Activated T-helper 2 cell treated with anti-CD3 and anti-CD28 coated beads, Interferon-gamma antibody, Interleukin-2, Interleukin-4, amounts not matched to agents 10 μg/mL and 5 μg/mL and 100 μg/mL, durations not matched to agents 14 hours and 24 hours and 36 hours (primary cell): ENCODE measurements at regions not wholly inside any gene's neighbourhood (a gene's known extent, or its start where the extent isn't known, plus 50 kb on each side); places are given as distances from the start of the nearest gene placed in this dataset.
"Not testable (repeated sequence)": the region's sequence is repeated elsewhere in the genome, so short reads cannot be mapped to it uniquely, and the experiment has no call there.

Experiments
- DNase-seq: peaks from one replicate; pipeline ENCODE4 v3.0.0; 2021; ENCODE audit warnings: low spot score
- H3K27ac Mint-ChIP-seq: one replicate; pipeline ENCODE4 v1.8.0; 2021; ENCODE audit warnings: mixed read lengths
- H3K27me3 Mint-ChIP-seq: one replicate; pipeline ENCODE4 v1.8.0; 2021; ENCODE audit warnings: low read depth, mixed read lengths
- H3K36me3 Mint-ChIP-seq: one replicate; pipeline ENCODE4 v1.8.0; 2021; ENCODE audit warnings: low read depth, mixed read lengths
- H3K4me1 Mint-ChIP-seq: one replicate; pipeline ENCODE4 v1.8.0; 2021; ENCODE audit warnings: low read depth, mixed read lengths
- H3K4me3 Mint-ChIP-seq: one replicate; pipeline ENCODE4 v1.8.0; 2021; ENCODE audit warnings: low read depth, mild to moderate bottlenecking, moderate library complexity, mixed read lengths
- H3K9me3 Mint-ChIP-seq: one replicate; pipeline ENCODE4 v1.8.0; 2021; ENCODE audit warnings: mixed read lengths
- intact Hi-C: fragments of 100-400 bp; cut with micrococcal nuclease; formaldehyde crosslinking; loops from one replicate; pipeline ENCODE4 v1.15.1; 2023

- H3K36me3 Mint-ChIP-seq, DNase-seq, H3K4me1 Mint-ChIP-seq, H3K9me3 Mint-ChIP-seq, intact Hi-C loops, H3K27me3 Mint-ChIP-seq, H3K4me3 Mint-ChIP-seq, H3K27ac Mint-ChIP-seq: not testable (repeated sequence)
These were observed 142.5 kb upstream of the PTPN20 start for GRCh38 chr10:46768515-46769291.

- H3K36me3 Mint-ChIP-seq = not testable (repeated sequence)
These were observed 137.9 kb upstream of the PTPN20 start for GRCh38 chr10:46773178-46773896.

DNA sequence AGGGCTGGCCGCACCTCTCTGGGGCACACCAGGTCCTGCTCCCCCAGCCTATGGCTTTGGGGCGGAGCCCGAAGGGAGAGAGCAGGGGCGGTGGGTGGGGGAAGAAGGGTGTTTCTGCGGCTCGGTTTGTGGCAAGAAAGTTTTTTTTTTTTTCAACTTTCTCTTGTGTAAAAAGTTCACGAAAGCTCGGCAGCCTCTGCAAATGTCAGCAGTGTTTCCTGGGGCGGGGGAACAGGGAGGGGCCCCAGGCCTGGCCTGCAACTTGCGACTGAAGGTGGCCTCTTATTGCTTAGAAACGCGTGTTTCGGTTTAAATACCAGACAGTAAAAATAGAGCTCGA lies 137.4 kb upstream of the PTPN20 start:
- peak; percentile 59 for DNase-seq
- not testable (repeated sequence) for H3K9me3 Mint-ChIP-seq

More at GRCh38 chr10:46773178-46773896, 137.9 kb upstream of the PTPN20 start:
- intact Hi-C loops, H3K27me3 Mint-ChIP-seq, H3K4me3 Mint-ChIP-seq, DNase-seq, H3K9me3 Mint-ChIP-seq, H3K4me1 Mint-ChIP-seq, H3K27ac Mint-ChIP-seq: not testable (repeated sequence)

DNA sequence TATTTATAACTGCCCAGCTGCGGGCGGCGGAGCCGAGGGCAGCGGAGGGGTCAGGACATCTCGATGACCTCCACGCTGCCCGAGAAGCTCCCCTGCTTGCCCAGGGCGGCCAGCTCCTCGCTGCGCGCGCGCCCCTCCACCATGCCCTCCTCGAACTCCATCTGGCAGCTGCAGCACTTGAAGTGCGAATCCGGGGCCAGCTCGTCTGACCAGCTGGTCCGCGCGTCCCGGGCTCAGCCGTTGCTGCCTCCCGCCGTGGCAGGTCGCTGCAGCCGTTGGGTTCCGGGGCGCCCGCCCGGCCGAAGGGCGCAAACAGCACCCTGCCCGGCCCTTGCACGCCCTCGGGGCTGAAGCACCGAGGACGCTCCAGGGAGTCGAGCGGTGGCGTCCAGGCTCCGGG lies 136.9 kb upstream of the PTPN20 start:
- intact Hi-C loops, H3K36me3 Mint-ChIP-seq, H3K4me3 Mint-ChIP-seq, H3K4me1 Mint-ChIP-seq, H3K27ac Mint-ChIP-seq, H3K9me3 Mint-ChIP-seq, DNase-seq, H3K27me3 Mint-ChIP-seq: not testable (repeated sequence)

More for the DNA sequence above, 137.4 kb upstream of the PTPN20 start:
- H3K27me3 Mint-ChIP-seq, H3K4me1 Mint-ChIP-seq, H3K36me3 Mint-ChIP-seq, H3K4me3 Mint-ChIP-seq, intact Hi-C loops: not testable (repeated sequence)
- H3K27ac Mint-ChIP-seq = peak overlapping the region; percentile 68

- intact Hi-C loops, DNase-seq, H3K4me1 Mint-ChIP-seq: not testable (repeated sequence)
These were observed 136.1 kb upstream of the PTPN20 start for GRCh38 chr10:46774945-46775667.

GRCh38 chr10:46775668-46776059 lies 135.6 kb upstream of the PTPN20 start:
- H3K9me3 Mint-ChIP-seq, intact Hi-C loops, DNase-seq, H3K27ac Mint-ChIP-seq, H3K36me3 Mint-ChIP-seq, H3K4me3 Mint-ChIP-seq, H3K27me3 Mint-ChIP-seq: not testable (repeated sequence)
- peaks cover 10% of the 10 kb centered on the region for H3K4me1 Mint-ChIP-seq

More at GRCh38 chr10:46774945-46775667, 136.1 kb upstream of the PTPN20 start:
- H3K9me3 Mint-ChIP-seq, H3K4me3 Mint-ChIP-seq, H3K36me3 Mint-ChIP-seq, H3K27ac Mint-ChIP-seq, H3K27me3 Mint-ChIP-seq: not testable (repeated sequence)

GRCh38 chr10:46779571-46779970 lies 131.7 kb upstream of the PTPN20 start:
- H3K27ac Mint-ChIP-seq, H3K9me3 Mint-ChIP-seq, H3K27me3 Mint-ChIP-seq, intact Hi-C loops, H3K36me3 Mint-ChIP-seq, H3K4me3 Mint-ChIP-seq, DNase-seq: not testable (repeated sequence)
- peaks cover 35% of the 10 kb centered on the region for H3K4me1 Mint-ChIP-seq

DNA sequence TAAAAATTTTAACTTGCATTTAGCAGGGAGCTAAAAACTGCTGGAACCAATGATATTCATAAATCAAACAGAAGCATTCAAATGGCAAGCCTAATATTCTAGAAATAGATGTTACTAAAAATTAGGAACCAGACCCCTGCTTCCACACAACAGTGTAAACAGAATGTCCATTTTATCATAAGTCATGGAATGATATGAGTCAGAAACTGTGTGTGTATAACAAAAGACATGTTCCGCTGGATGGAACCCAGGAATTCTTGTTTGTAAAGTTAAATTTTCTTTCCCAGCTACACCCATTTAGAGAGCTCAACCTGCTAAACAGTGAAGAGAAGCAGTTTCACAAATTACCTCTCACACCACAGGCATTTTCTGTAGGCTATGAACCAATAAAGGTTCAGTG lies 131.1 kb upstream of the PTPN20 start:
- peak overlapping the region; percentile 80 for H3K27ac Mint-ChIP-seq
- H3K9me3 Mint-ChIP-seq, H3K4me3 Mint-ChIP-seq, H3K27me3 Mint-ChIP-seq, DNase-seq, intact Hi-C loops, H3K36me3 Mint-ChIP-seq: not testable (repeated sequence)
- H3K4me1 Mint-ChIP-seq = peaks cover 39% of the 10 kb centered on the region

DNA sequence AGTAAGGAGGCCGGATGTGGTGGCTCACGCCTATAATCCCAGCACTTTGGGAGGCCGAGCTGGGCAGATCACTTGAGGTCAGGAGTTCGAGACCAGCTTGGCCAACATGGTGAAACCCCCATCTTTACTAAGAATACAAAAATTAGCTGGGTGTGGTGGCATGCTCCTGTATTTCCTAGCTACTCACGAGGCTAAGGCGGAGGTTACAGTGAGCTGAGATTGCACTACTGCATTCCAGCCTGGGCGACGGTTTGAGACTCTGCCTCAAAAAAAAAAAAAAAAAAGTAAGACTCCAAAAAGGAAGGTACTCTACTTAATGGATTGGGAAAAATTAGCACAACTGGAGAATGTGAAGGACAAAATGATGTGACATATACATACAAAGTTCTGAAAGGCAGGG lies 130.2 kb upstream of the PTPN20 start:
- H3K9me3 Mint-ChIP-seq, H3K36me3 Mint-ChIP-seq, intact Hi-C loops, H3K27me3 Mint-ChIP-seq, H3K4me3 Mint-ChIP-seq, DNase-seq: not testable (repeated sequence)
- Mint-ChIP-seq H3K4me1 (peaks cover 41% of the 10 kb centered on the region), H3K27ac (peak overlapping the region; percentile 80)

DNA sequence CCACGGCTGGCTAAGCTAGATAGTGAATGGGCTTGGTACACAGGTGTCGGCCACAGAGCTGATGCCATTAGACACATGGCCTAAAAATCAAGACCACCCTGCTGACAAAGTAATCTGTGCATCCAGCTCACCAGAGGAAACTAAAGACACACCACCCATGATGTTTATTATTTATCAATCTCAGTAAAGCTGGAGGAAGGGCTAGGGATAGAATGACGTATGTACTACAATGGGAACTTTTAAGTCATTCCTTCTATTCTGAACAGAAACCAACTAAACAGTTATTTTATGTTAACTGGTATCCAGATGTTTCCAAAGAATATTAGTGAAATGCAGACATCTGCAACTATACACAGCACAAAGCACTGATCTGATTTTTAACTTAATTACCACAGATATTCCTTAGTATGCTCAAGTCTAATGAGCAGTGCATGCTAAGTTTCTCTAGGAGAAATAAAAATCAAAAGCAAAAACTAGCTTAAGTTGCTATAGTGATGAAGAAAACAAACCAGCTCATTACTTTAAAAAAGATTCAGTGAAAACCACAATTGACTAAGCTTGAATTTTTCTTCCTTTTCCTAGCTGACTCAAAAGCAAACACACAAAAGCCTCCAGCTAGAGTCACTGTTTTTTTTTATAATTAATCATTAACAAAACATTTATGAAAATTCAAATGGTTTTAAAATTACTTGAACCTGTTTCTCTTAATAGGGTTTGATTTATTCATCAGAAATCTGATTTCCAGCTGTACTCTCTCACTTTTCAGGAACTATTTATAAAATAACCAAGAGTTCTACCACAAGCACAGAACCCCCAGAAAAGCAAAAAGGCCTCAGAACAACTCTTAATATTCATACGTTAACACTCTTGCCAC lies 129.0 kb upstream of the PTPN20 start:
- Mint-ChIP-seq H3K4me3 (peak overlapping the region; percentile 33), H3K27ac (peak overlapping the region; percentile 80), H3K4me1 (peaks cover 39% of the 10 kb centered on the region)
- H3K27me3 Mint-ChIP-seq, H3K9me3 Mint-ChIP-seq, DNase-seq, intact Hi-C loops, H3K36me3 Mint-ChIP-seq: not testable (repeated sequence)

DNA sequence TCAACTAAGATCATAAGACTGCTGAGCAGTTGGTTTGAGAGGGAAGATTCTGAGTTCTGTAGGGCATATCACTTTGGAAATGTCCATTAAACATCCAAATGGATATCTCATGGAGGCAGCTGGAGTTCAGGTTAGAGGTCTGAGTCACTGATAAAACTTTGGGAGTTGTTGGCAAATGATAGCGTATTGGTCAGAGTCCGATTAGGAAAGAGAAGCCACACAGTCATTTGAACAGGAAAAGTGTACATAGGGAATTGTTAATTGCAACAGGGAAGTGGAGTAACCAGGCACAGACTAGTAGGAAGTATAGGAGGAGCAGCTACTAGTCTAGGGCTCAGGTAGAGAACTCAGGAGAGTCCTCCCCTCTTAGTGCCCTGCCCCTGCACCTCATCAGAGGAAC lies 126.6 kb upstream of the PTPN20 start:
- H3K27me3 Mint-ChIP-seq, intact Hi-C loops, H3K9me3 Mint-ChIP-seq: not testable (repeated sequence)

DNA sequence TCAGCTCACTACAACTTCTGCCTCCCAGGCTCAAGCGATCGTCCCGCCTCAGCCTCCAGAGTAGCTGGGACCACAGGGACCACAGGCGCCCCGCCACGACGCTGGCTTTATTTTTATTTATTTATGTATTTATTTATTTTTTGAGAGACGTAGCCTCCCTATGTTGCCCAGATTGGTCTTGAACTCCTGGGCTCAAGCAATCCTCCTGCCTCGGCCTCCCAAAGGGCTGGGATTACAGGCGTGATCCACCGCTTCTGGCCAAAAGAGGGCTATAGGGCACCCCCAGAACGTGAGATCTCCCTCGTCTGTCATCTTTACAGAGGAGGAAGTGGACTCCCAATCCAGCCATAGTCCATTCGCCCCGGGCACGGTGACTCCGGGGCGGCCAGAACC lies 125.1 kb upstream of the PTPN20 start:
- H3K27me3 Mint-ChIP-seq, H3K36me3 Mint-ChIP-seq, H3K9me3 Mint-ChIP-seq, DNase-seq, intact Hi-C loops: not testable (repeated sequence)
- Mint-ChIP-seq H3K4me3 (peak overlapping the region; percentile 75), H3K4me1 (peaks cover 29% of the 10 kb centered on the region), H3K27ac (peak overlapping the region; percentile 70)

More for the DNA sequence above, 126.6 kb upstream of the PTPN20 start:
- Mint-ChIP-seq H3K4me3 (peak overlapping the region; percentile 67), H3K4me1 (peaks cover 38% of the 10 kb centered on the region)
- not testable (repeated sequence) for DNase-seq, H3K27ac Mint-ChIP-seq, H3K36me3 Mint-ChIP-seq
